Hepatocyte (in vitro differentiated cells): ENCODE measurements at regions not wholly inside any gene's neighbourhood (a gene's known extent, or its start where the extent isn't known, plus 50 kb on each side); places are given as distances from the start of the nearest gene placed in this dataset.

Experiments
- CTCF ChIP-seq: fragments of 200-600 bp; sonication (generic); IDR thresholded peaks from 2 replicates; pipeline ENCODE4 v1.5.1; 2016; ENCODE audit warnings: antibody characterized with exemption, mild to moderate bottlenecking; ENCODE audit not compliant: poor library complexity
- EZH2 ChIP-seq: fragments of 200-600 bp; sonication (generic); IDR thresholded peaks from 2 replicates; pipeline ENCODE4 v1.6.1; 2016; ENCODE audit warnings: antibody characterized with exemption, mild to moderate bottlenecking, borderline replicate concordance
- EZH2phosphoT487 ChIP-seq: fragments of 200-600 bp; sonication (generic); IDR thresholded peaks from one replicate; pipeline ENCODE4 v1.6.1; 2018; ENCODE audit warnings: antibody characterized with exemption, mild to moderate bottlenecking, low read depth, moderate library complexity; ENCODE audit not compliant: unreplicated experiment, severe bottlenecking

GRCh38 chr14:46432516-46432915 is 219.1 kb downstream of the RPL10L start:
- TF ChIP-seq CTCF = no peak
- TF ChIP-seq EZH2 = no peak
- no peak for TF ChIP-seq EZH2phosphoT487
